ENCODE measurements at regions not wholly inside any gene's neighbourhood (a gene's known extent, or its start where the extent isn't known, plus 50 kb on each side); places are given as distances from the start of the nearest gene placed in this dataset.

- TF ChIP-seq, protein P1, sequence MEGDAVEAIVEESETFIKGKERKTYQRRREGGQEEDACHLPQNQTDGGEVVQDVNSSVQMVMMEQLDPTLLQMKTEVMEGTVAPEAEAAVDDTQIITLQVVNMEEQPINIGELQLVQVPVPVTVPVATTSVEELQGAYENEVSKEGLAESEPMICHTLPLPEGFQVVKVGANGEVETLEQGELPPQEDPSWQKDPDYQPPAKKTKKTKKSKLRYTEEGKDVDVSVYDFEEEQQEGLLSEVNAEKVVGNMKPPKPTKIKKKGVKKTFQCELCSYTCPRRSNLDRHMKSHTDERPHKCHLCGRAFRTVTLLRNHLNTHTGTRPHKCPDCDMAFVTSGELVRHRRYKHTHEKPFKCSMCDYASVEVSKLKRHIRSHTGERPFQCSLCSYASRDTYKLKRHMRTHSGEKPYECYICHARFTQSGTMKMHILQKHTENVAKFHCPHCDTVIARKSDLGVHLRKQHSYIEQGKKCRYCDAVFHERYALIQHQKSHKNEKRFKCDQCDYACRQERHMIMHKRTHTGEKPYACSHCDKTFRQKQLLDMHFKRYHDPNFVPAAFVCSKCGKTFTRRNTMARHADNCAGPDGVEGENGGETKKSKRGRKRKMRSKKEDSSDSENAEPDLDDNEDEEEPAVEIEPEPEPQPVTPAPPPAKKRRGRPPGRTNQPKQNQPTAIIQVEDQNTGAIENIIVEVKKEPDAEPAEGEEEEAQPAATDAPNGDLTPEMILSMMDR (conservative IDR thresholded peaks at IDR 0.05; ENCODE audit: low read depth, low read length) = no peak
- Histone ChIP-seq H4K20me1 (ENCODE audit: insufficient read depth) (no peaks in the 10 kb centered on the region), H2AFZ (ENCODE audit: low read depth) (no peak overlapping the region), H3K27me3 (ENCODE audit: insufficient read depth, low read depth) (no peaks in the 10 kb centered on the region), H3K9ac (no peak overlapping the region), H3K79me2 (ENCODE audit: insufficient read depth, low read depth) (no peaks in the 10 kb centered on the region), H3K4me2 (no peak overlapping the region), H3K27ac (no peak overlapping the region), H3K4me3 (IDR thresholded peaks at IDR 0.05; ENCODE audit: insufficient read depth, low read depth, low read length) (no peak overlapping the region), H3K36me3 (ENCODE audit: insufficient read depth) (no peaks in the 10 kb centered on the region), H3K4me1 (ENCODE audit: low read depth, poor library complexity, severe bottlenecking) (no peaks in the 10 kb centered on the region)
Observed at GRCh38 chr5:96601200-96601599, 61.0 kb upstream of the CAST start.

- Histone ChIP-seq H3K9ac (no peak overlapping the region), H3K4me1 (ENCODE audit: low read depth, poor library complexity, severe bottlenecking) (no peaks in the 10 kb centered on the region), H3K27ac (no peak overlapping the region), H3K4me3 (IDR thresholded peaks at IDR 0.05; ENCODE audit: insufficient read depth, low read depth, low read length) (no peak overlapping the region), H3K4me2 (no peak overlapping the region), H3K79me2 (ENCODE audit: insufficient read depth, low read depth) (no peaks in the 10 kb centered on the region), H2AFZ (ENCODE audit: low read depth) (peak overlapping the region; percentile 28; the same call in 1 of the 2 replicates), H3K36me3 (ENCODE audit: insufficient read depth) (no peaks in the 10 kb centered on the region), H3K27me3 (ENCODE audit: insufficient read depth, low read depth) (no peaks in the 10 kb centered on the region), H4K20me1 (ENCODE audit: insufficient read depth) (no peaks in the 10 kb centered on the region)
- TF ChIP-seq, protein P1 (conservative IDR thresholded peaks at IDR 0.05; ENCODE audit: low read depth, low read length) = peak; percentile 91
Observed at GRCh38 chr5:96601715-96602244, 60.4 kb upstream of the CAST start.

DNA sequence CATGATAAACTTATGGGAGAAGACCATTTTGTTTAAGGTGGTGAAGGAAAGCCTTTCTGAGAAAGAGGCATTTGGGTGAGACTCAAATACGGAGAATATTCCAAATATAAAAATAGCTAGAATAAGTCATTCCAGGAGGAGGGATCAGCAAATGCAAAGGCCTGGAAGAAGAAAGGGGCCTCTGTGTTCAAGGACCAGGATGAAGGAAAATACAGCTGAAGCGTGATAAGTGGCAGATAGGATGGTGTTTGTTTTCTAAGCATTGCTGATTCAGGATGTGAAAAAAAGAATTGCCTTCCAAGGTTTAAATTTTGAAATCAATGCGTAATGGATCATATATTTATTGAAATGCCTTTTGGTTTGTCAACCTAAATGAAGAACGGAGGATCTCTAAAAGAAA lies 59.4 kb upstream of the CAST start:
- no peaks in the 10 kb centered on the region for H4K20me1 ChIP-seq (ENCODE audit: insufficient read depth)
- no peak overlapping the region for H3K27ac ChIP-seq
- H2AFZ ChIP-seq (ENCODE audit: low read depth) = no peak overlapping the region
- TF ChIP-seq, protein P1 (conservative IDR thresholded peaks at IDR 0.05; ENCODE audit: low read depth, low read length) = no peak
- no peaks in the 10 kb centered on the region for H3K79me2 ChIP-seq (ENCODE audit: insufficient read depth, low read depth)
- H3K4me1 ChIP-seq (ENCODE audit: low read depth, poor library complexity, severe bottlenecking) = no peaks in the 10 kb centered on the region
- H3K9ac ChIP-seq = no peak overlapping the region
- no peaks in the 10 kb centered on the region for H3K27me3 ChIP-seq (ENCODE audit: insufficient read depth, low read depth)
- H3K36me3 ChIP-seq (ENCODE audit: insufficient read depth) = no peaks in the 10 kb centered on the region
- H3K4me2 ChIP-seq = no peak overlapping the region
- no peak overlapping the region for H3K4me3 ChIP-seq (IDR thresholded peaks at IDR 0.05; ENCODE audit: insufficient read depth, low read depth, low read length)

DNA sequence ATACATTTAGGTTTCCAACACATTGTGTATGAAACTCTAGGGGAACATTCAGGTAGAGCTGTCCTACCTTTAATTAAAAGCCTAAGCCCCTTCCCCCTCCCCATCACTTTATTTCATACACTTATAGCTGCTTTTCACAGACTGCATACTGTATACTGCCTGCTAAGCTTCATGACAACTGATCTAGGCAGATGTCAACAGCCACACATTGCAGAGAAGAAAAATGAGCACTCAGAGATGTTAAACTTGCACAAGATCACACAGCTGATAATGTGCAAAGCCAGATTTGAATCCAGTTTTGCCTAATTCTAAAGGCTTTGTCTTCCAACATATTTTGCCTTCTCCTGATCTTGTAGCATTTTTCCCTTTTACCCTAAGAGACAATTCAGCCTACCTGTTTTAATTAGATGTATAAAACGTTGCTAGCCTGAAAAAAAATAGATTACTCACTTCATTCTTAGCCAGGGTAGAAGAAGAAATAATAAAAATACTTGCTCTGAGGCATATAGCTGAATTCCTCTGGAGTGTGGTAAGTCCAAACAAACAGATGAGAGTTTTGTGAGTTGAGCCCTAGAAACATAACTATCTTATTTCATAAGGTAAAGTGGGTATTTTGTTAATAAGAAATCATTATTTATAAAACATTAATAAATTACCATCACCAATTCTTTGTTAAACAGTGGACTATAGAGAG lies 56.9 kb upstream of the CAST start:
- Histone ChIP-seq H3K27ac (no peak overlapping the region), H3K4me1 (ENCODE audit: low read depth, poor library complexity, severe bottlenecking) (no peaks in the 10 kb centered on the region), H3K4me2 (no peak overlapping the region), H3K79me2 (ENCODE audit: insufficient read depth, low read depth) (no peaks in the 10 kb centered on the region), H3K36me3 (ENCODE audit: insufficient read depth) (no peaks in the 10 kb centered on the region), H3K9ac (no peak overlapping the region), H2AFZ (ENCODE audit: low read depth) (no peak overlapping the region), H3K27me3 (ENCODE audit: insufficient read depth, low read depth) (no peaks in the 10 kb centered on the region), H3K4me3 (IDR thresholded peaks at IDR 0.05; ENCODE audit: insufficient read depth, low read depth, low read length) (no peak overlapping the region), H4K20me1 (ENCODE audit: insufficient read depth) (no peaks in the 10 kb centered on the region)
- TF ChIP-seq, protein P1 (conservative IDR thresholded peaks at IDR 0.05; ENCODE audit: low read depth, low read length) = no peak

All from KMS-11 (cell line).